Astrocyte of the spinal cord (primary cell): ENCODE measurements at regions not wholly inside any gene's neighbourhood (a gene's known extent, or its start where the extent isn't known, plus 50 kb on each side); places are given as distances from the start of the nearest gene placed in this dataset.
A peak's percentile ranks its signal among the peaks of the same experiment; 100 is the strongest.

Source experiments
- DNase-seq: peaks from one replicate; pipeline ENCODE4 v3.0.0; 2011; ENCODE audit warnings: low read depth, low spot score
- H3K4me3 ChIP-seq: 2 replicates; pipeline ENCODE4 v1.5.1; 2011; ENCODE audit warnings: low read depth, mild to moderate bottlenecking, low read length, moderate library complexity
- in situ Hi-C: cut with HindIII; loops from 2 replicates; pipeline ENCODE4 v1.10.0; 2017; ENCODE audit warnings: low sequenced_read_pairs
- TF ChIP-seq, protein P1 (sequence below): IDR thresholded peaks from 2 replicates; pipeline ENCODE4 v1.5.1; 2012; ENCODE audit warnings: low read depth, mild to moderate bottlenecking, low read length, inconsistent platforms

DNA sequence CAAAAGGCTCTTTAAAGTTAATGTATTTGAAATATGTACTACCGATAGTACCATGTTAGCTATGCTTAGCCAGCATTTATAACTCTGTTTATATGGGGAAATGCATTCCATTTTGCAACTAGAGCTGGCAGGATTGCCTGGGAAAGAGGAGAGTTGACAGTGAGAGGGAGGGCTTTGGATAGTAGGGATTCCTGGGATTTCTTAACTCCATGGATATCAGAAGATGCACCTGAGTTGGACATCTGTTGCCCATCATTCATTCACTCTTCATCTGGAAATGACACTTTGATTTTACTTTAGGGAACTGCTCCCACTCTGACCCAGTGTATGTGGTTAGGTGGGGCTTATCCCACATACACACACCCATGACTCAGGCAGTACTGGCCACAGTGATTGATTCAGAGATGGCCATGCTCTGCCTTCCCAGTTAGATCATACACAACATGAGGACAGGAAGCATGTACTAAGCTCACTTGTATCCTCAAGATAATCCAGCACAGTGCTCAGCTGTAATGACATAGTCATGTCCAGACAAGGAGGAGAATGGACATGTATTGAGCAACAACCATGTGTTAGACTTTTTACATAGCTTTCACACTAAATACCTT lies 248.8 kb downstream of the MREG start:
- H3K4me3 ChIP-seq: no peak overlapping the region
- in situ Hi-C loops: no loop called here
- TF ChIP-seq, protein P1, sequence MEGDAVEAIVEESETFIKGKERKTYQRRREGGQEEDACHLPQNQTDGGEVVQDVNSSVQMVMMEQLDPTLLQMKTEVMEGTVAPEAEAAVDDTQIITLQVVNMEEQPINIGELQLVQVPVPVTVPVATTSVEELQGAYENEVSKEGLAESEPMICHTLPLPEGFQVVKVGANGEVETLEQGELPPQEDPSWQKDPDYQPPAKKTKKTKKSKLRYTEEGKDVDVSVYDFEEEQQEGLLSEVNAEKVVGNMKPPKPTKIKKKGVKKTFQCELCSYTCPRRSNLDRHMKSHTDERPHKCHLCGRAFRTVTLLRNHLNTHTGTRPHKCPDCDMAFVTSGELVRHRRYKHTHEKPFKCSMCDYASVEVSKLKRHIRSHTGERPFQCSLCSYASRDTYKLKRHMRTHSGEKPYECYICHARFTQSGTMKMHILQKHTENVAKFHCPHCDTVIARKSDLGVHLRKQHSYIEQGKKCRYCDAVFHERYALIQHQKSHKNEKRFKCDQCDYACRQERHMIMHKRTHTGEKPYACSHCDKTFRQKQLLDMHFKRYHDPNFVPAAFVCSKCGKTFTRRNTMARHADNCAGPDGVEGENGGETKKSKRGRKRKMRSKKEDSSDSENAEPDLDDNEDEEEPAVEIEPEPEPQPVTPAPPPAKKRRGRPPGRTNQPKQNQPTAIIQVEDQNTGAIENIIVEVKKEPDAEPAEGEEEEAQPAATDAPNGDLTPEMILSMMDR: no peak
- DNase-seq: peak; percentile 66

GRCh38 chr2:215760557-215760956 lies 252.8 kb downstream of the MREG start:
- TF ChIP-seq, protein P1: no peak
- no peak overlapping the region for H3K4me3 ChIP-seq
- no peak for DNase-seq
- in situ Hi-C loops: no loop called here

DNA sequence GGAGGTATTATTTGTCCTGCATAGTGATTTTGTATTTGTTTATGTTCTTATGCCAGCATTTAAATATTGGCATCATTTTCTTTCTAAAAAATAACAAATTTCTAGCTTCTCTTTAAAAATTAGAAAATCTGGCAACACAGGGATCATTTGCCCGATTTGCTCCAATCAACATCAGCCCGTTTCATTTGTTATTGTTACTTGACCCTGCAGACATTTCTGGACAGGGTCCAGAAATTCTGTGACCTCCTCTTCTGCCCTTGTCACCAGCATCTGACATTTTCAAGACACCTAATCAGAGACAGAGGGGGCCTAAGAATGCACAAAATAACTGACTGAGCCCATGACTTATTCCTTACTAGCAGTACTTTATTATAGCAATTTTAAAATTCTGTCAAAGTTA lies 253.3 kb downstream of the MREG start:
- in situ Hi-C loops: no loop called here
- no peak overlapping the region for H3K4me3 ChIP-seq
- TF ChIP-seq, protein P1: no peak
- DNase-seq: no peak

- in situ Hi-C loops: no loop called here
- no peak overlapping the region for H3K4me3 ChIP-seq
- TF ChIP-seq, protein P1: no peak
- DNase-seq: peak; percentile 62
These were observed 254.7 kb downstream of the MREG start for GRCh38 chr2:215758691-215759090.

- TF ChIP-seq, protein P1: no peak
- in situ Hi-C loops: no loop called here
- no peak overlapping the region for H3K4me3 ChIP-seq
- DNase-seq: no peak
These were observed 257.0 kb downstream of the MREG start for GRCh38 chr2:215756346-215756730.

- no peak overlapping the region for H3K4me3 ChIP-seq
- in situ Hi-C loops: no loop called here
- DNase-seq: no peak
- TF ChIP-seq, protein P1: no peak
These were observed 257.6 kb downstream of the MREG start for GRCh38 chr2:215755641-215756345.
